Mesodermal cell (in vitro differentiated cells): ENCODE measurements at regions not wholly inside any gene's neighbourhood (a gene's known extent, or its start where the extent isn't known, plus 50 kb on each side); places are given as distances from the start of the nearest gene placed in this dataset.

Experiments used
- H3K27ac ChIP-seq: 2 replicates; pipeline ENCODE4 v1.7.0; 2013; ENCODE audit warnings: mild to moderate bottlenecking, low read depth, low read length, moderate library complexity; ENCODE audit not compliant: severe bottlenecking
- H3K36me3 ChIP-seq: 2 replicates; pipeline ENCODE4 v1.7.1; 2013; ENCODE audit warnings: mild to moderate bottlenecking, low read length, moderate library complexity; ENCODE audit not compliant: control insufficient read depth, insufficient read depth
- H3K4me1 ChIP-seq: one replicate; pipeline ENCODE4 v1.7.1; 2013; ENCODE audit warnings: mild to moderate bottlenecking, low read length; ENCODE audit not compliant: insufficient read depth, control insufficient read depth, poor library complexity, severe bottlenecking
- H3K4me3 ChIP-seq: 2 replicates; pipeline ENCODE4 v1.7.0; 2013; ENCODE audit warnings: low read length, control low read depth, mild to moderate bottlenecking; ENCODE audit not compliant: insufficient read depth, poor library complexity, severe bottlenecking; ENCODE audit errors: extremely low read depth
- H3K9me3 ChIP-seq: 2 replicates; pipeline ENCODE4 v1.7.1; 2013; ENCODE audit warnings: mild to moderate bottlenecking, low read length, moderate library complexity; ENCODE audit not compliant: control insufficient read depth
- WGBS, 2 experiments: methylation state at CpG; one replicate each; pipeline ENCODE4 v1.1.5; 2013; ENCODE audit warnings: missing lambda C conversion rate in 2 of 2; ENCODE audit not compliant: insufficient coverage in 2 of 2; 5-methylcytosine and 5-hydroxymethylcytosine counted together

- H3K4me1 ChIP-seq = no peaks in the 10 kb centered on the region
- WGBS, 2 experiments = 87 to 90% methylated on average over 18 to 19 of the region's 19 CpGs
- H3K4me3 ChIP-seq = no peak overlapping the region
- H3K27ac ChIP-seq = no peak overlapping the region
- no peaks in the 10 kb centered on the region for H3K9me3 ChIP-seq
- H3K36me3 ChIP-seq = no peaks in the 10 kb centered on the region
Observed at GRCh38 chr5:12795333-12795663, 891.1 kb upstream of the CTNND2 start.

GRCh38 chr5:12794476-12795332 is 890.5 kb upstream of the CTNND2 start:
- Histone ChIP-seq H3K36me3 (no peaks in the 10 kb centered on the region), H3K4me3 (no peak overlapping the region), H3K4me1 (no peaks in the 10 kb centered on the region), H3K9me3 (no peaks in the 10 kb centered on the region), H3K27ac (no peak overlapping the region)
- 93 to 95% methylated on average over 50 to 52 of the region's 53 CpGs for whole genome bisulfite sequencing, 2 experiments

GRCh38 chr5:12793373-12793772 is 889.1 kb upstream of the CTNND2 start:
- no CpG with 5 or more reads among the region's 1 CpG for WGBS, 2 experiments
- no peaks in the 10 kb centered on the region for H3K4me1 ChIP-seq
- no peak overlapping the region for H3K4me3 ChIP-seq
- H3K36me3 ChIP-seq = no peaks in the 10 kb centered on the region
- no peaks in the 10 kb centered on the region for H3K9me3 ChIP-seq
- H3K27ac ChIP-seq = no peak overlapping the region

GRCh38 chr5:12780536-12780935 is 876.3 kb upstream of the CTNND2 start:
- H3K36me3 ChIP-seq = no peaks in the 10 kb centered on the region
- H3K27ac ChIP-seq = no peak overlapping the region
- H3K4me3 ChIP-seq = no peak overlapping the region
- H3K9me3 ChIP-seq = no peaks in the 10 kb centered on the region
- H3K4me1 ChIP-seq = no peaks in the 10 kb centered on the region
- 100% methylated on average over 3 of the region's 5 CpGs; no CpG with 5 or more reads in 1 of the 2 experiments for WGBS, 2 experiments

- H3K36me3 ChIP-seq = no peaks in the 10 kb centered on the region
- WGBS, 2 experiments = 80 to 91% methylated on average over 3 of the region's 3 CpGs
- no peak overlapping the region for H3K27ac ChIP-seq
- no peaks in the 10 kb centered on the region for H3K4me1 ChIP-seq
- no peaks in the 10 kb centered on the region for H3K9me3 ChIP-seq
- H3K4me3 ChIP-seq = no peak overlapping the region
Observed at GRCh38 chr5:12777342-12777741, 873.1 kb upstream of the CTNND2 start.

GRCh38 chr5:12772276-12772675 is 868.0 kb upstream of the CTNND2 start:
- WGBS, 2 experiments = 81 to 83% methylated on average over 2 to 3 of the region's 4 CpGs
- Histone ChIP-seq H3K4me1 (no peaks in the 10 kb centered on the region), H3K36me3 (no peaks in the 10 kb centered on the region), H3K4me3 (no peak overlapping the region), H3K9me3 (no peaks in the 10 kb centered on the region), H3K27ac (no peak overlapping the region)

GRCh38 chr5:12759377-12759776 is 855.1 kb upstream of the CTNND2 start:
- H3K9me3 ChIP-seq = no peaks in the 10 kb centered on the region
- no peaks in the 10 kb centered on the region for H3K36me3 ChIP-seq
- no peaks in the 10 kb centered on the region for H3K4me1 ChIP-seq
- no peak overlapping the region for H3K4me3 ChIP-seq
- WGBS, 2 experiments = no CpG with 5 or more reads among the region's 2 CpGs
- H3K27ac ChIP-seq = no peak overlapping the region

GRCh38 chr5:12757035-12757434 is 852.8 kb upstream of the CTNND2 start:
- Histone ChIP-seq H3K36me3 (no peaks in the 10 kb centered on the region), H3K4me3 (no peak overlapping the region), H3K9me3 (no peaks in the 10 kb centered on the region), H3K27ac (no peak overlapping the region), H3K4me1 (no peaks in the 10 kb centered on the region)

- WGBS, 2 experiments = no CpG with 5 or more reads among the region's 1 CpG
- Histone ChIP-seq H3K4me1 (no peaks in the 10 kb centered on the region), H3K9me3 (no peaks in the 10 kb centered on the region), H3K36me3 (no peaks in the 10 kb centered on the region), H3K27ac (no peak overlapping the region), H3K4me3 (no peak overlapping the region)
Observed at GRCh38 chr5:12745537-12745936, 841.3 kb upstream of the CTNND2 start.

GRCh38 chr5:12743582-12743981 is 839.3 kb upstream of the CTNND2 start:
- H3K27ac ChIP-seq = no peak overlapping the region
- no peak overlapping the region for H3K4me3 ChIP-seq
- no peaks in the 10 kb centered on the region for H3K4me1 ChIP-seq
- 78 to 93% methylated on average over 7 of the region's 9 CpGs for WGBS, 2 experiments
- H3K9me3 ChIP-seq = no peaks in the 10 kb centered on the region
- no peaks in the 10 kb centered on the region for H3K36me3 ChIP-seq

- H3K4me1 ChIP-seq = no peaks in the 10 kb centered on the region
- 60% methylated on average over 1 of the region's 1 CpG; no CpG with 5 or more reads in 1 of the 2 experiments for WGBS, 2 experiments
- H3K9me3 ChIP-seq = peaks cover 5% of the 10 kb centered on the region
Observed at GRCh38 chr5:12730354-12730753, 826.1 kb upstream of the CTNND2 start.

More at GRCh38 chr5:12730354-12730753, 826.1 kb upstream of the CTNND2 start:
- Histone ChIP-seq H3K27ac (no peak overlapping the region), H3K4me3 (no peak overlapping the region), H3K36me3 (no peaks in the 10 kb centered on the region)
